Loucy (cell line): ENCODE measurements at regions not wholly inside any gene's neighbourhood (a gene's known extent, or its start where the extent isn't known, plus 50 kb on each side); places are given as distances from the start of the nearest gene placed in this dataset.

Source experiments
- CTCF ChIP-seq: fragments of 200-600 bp; sonication (generic); conservative IDR thresholded peaks from 2 replicates; pipeline ENCODE4 v1.5.1; 2014; ENCODE audit warnings: mild to moderate bottlenecking, antibody characterized with exemption, low read length
- EZH2phosphoT487 ChIP-seq: fragments of 200-600 bp; IDR thresholded peaks from 2 replicates; pipeline ENCODE4 v1.6.1; 2018; ENCODE audit warnings: antibody characterized with exemption, mild to moderate bottlenecking, moderate library complexity, borderline replicate concordance

DNA sequence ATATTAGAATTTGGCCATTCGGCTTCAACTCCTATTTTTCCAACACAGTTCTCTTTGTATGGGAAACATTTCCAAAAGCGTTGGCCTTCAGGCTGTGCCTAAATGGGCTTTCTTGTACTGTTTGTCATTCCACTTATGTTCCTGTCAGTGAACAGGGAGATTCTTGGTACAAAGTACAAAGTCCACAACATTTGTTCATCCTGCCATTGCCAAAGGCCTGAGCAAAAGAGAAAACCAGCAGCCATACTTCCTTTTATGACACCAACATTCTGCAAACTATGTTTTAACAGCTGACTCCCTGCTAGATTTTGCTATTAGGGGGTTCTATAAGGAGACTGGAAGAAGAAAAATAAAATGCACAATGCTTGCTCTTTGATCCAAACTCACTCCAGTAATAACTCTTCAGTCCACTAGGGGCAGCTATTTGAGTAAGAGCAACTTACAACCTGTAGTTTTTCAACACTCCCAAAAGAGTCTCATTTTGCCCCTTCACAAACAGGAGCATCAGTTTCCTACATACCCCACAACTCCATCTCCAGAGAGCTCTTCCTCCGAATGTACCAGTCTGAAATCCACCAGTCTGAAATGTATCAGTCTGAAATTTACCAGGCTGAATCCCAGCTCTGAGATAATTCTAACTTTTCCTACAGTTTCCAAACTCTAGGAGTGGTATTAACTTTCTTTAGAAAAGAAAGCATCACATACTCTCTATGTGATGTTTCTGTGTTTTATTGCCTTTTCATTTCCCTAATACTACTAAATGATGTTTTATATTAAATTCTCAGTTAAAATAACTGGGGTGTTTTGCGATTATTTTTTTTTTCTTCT lies 693.8 kb downstream of the DNAH5 start:
- TF ChIP-seq EZH2phosphoT487 (no peak), CTCF (peak; percentile 57)
